GM12865 (cell line): ENCODE measurements at regions not wholly inside any gene's neighbourhood (a gene's known extent, or its start where the extent isn't known, plus 50 kb on each side); places are given as distances from the start of the nearest gene placed in this dataset.

Source experiments
- DNase-seq: peaks from one replicate; pipeline ENCODE4 v3.0.0; 2010; ENCODE audit warnings: low read depth
- H3K4me3 ChIP-seq: 2 replicates; pipeline ENCODE4 v1.5.1; 2011; ENCODE audit warnings: mild to moderate bottlenecking, low read depth, low read length, control low read depth
- TF ChIP-seq, protein P1 (sequence below): IDR thresholded peaks from 2 replicates; pipeline ENCODE4 v1.5.1; 2011; ENCODE audit warnings: low read length, control low read depth, low read depth, inconsistent platforms; ENCODE audit not compliant: insufficient read depth; ENCODE audit errors: missing control alignments

DNA sequence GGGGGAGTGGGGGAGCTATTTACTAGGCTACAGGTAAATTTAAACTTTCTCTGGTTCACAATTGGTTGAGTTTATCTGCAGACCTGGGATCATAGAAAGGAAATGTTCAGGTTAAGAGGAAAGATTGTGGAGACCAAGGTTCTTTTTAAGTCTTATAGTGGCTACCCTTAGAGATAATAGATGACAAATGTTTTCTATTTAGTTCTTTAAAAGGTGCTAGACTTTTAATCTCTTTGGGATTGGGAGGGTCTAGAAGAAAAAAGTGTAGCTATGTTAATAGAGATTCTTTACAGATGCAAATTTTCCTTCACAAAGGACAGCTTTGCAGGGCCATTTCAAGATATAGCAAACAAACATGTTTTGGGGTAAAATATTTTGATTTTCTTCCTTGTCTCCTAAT lies 76.0 kb downstream of the TEX13C start:
- H3K4me3 ChIP-seq = no peak overlapping the region
- TF ChIP-seq, protein P1, sequence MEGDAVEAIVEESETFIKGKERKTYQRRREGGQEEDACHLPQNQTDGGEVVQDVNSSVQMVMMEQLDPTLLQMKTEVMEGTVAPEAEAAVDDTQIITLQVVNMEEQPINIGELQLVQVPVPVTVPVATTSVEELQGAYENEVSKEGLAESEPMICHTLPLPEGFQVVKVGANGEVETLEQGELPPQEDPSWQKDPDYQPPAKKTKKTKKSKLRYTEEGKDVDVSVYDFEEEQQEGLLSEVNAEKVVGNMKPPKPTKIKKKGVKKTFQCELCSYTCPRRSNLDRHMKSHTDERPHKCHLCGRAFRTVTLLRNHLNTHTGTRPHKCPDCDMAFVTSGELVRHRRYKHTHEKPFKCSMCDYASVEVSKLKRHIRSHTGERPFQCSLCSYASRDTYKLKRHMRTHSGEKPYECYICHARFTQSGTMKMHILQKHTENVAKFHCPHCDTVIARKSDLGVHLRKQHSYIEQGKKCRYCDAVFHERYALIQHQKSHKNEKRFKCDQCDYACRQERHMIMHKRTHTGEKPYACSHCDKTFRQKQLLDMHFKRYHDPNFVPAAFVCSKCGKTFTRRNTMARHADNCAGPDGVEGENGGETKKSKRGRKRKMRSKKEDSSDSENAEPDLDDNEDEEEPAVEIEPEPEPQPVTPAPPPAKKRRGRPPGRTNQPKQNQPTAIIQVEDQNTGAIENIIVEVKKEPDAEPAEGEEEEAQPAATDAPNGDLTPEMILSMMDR = no peak
- DNase-seq = no peak

DNA sequence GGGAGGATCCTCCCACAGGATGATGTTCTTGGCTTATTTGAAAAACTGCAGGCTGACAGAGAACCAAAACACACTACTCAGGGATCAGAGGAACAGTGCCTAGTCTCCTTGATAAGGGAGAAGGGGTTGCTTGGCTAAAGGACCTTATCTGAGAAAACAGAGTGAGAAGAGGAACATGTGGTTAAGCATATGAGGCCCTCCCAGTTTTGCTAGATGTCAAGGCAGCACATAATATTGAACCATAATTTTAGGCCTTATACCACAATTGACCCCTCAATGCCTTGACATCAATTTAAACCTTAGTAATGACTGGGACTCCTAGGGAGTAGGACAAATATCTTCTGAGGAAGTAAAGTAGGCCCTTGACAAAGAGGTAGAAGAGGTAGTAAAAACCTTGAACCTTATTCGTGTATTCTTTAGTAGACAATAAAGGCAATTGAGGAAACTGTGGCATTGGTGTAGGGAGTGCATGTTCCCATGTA lies 79.3 kb downstream of the TEX13C start:
- H3K4me3 ChIP-seq = no peak overlapping the region
- DNase-seq = no peak
- TF ChIP-seq, protein P1 = no peak

DNA sequence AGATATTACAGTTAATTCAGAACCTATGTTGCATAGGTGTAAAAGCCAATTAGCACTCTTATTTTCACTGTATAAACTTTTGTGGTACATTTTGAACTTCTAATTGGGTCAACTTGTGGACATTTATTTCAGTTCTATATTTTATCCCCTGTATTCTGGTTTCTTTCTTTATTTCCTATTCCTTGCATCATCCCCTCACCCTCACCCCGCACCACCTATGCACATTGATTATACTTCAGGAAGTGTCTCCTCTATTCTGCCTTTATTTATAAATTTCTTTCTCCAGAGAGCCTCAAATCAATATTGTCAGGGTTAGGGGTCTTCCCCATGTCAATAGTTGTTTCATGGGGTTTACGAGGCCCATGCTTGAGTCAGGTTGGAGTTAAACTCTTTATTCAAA lies 83.1 kb downstream of the TEX13C start:
- DNase-seq = no peak
- TF ChIP-seq, protein P1 = no peak
- H3K4me3 ChIP-seq = no peak overlapping the region

DNA sequence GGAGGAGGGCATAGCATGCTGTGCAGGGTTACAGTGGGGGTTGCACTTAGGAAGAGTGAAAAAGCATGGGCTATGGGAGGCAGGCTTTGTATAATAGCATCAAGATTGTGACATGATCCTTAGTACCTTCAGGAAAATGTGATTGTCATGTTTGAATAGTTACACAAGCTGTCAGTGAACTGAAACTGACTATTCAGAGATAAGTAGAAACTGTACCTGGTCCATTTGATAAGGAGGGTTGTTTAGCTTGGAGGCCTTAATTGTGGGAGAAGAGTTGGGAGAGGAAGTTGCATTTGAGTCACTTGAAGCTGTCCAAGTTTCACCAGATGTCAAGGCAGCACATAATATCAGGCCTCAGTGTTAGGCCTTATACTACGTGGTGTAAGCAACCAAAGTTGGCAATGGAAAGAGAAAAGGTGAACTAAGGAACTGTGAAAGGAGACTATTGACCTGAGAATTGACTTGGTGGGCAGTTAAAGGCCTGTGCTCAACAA lies 85.0 kb downstream of the TEX13C start:
- no peak overlapping the region for H3K4me3 ChIP-seq
- TF ChIP-seq, protein P1 = no peak
- DNase-seq = no peak

DNA sequence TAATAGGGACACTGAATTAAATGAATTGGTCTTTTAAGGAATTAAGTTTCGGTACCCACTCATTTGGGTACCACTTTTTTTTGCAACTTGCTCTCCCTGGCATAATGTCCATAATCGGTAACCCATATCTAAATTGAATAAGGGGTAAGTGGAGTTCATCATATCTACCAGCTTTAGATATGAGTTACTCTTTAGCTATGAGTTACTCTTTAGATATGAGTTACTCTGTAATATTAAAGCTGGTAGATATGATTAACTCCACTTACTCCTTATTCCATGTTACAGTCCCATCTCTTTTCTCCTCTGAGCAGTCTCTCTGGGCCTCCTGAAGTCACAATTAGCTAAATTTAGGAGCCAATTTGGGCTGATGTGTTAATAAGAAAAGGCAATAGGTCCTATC lies 85.7 kb downstream of the TEX13C start:
- TF ChIP-seq, protein P1 = no peak
- H3K4me3 ChIP-seq = no peak overlapping the region
- DNase-seq = no peak

DNA sequence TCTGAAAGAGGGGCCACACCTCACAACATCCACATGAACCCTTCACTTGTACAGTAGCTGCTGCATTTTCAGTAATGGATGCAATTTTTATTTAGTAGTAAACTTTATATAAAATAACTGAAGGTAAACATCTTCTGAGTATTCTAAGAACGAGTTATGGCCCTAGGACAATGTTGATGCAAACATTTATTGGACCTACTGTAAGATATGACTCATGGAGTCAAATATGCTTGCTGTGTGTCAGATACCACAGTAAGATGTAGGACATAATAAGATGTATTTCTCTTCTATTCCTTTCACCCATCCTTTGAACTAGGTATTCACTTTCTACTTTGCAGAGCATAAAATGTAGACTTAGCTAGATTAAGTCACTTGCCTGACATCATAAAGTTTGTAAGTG lies 87.6 kb downstream of the TEX13C start:
- no peak overlapping the region for H3K4me3 ChIP-seq
- TF ChIP-seq, protein P1 = no peak
- DNase-seq = no peak

DNA sequence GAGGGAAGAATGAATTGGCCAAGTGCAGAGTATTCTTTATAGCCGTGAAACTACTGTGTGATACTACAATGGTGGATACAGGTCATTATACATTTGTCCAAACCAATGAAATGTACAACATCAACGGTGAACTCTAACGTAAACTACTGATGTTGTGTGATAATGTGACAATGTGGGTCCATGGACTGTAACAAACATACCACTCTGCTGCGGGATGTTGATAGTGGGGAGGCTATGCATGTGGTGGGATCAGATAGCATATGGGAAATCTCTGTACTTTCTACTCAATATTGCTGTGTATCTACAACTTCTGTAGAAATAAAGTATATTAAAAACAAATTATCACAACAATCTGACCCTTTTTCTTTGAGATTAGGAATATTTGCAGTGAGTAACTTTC lies 101.1 kb downstream of the TEX13C start:
- TF ChIP-seq, protein P1 = no peak
- H3K4me3 ChIP-seq = no peak overlapping the region
- DNase-seq = no peak
